SK-N-SH (cell line): ENCODE measurements at regions not wholly inside any gene's neighbourhood (a gene's known extent, or its start where the extent isn't known, plus 50 kb on each side); places are given as distances from the start of the nearest gene placed in this dataset.

ENCODE experiments used
- CTCF ChIA-PET: fragments of 300-600, 350-600 bp; formaldehyde crosslinking; extraction: SDS; loops from one replicate; lab custom pipeline; 2021; lab: Yijun Ruan, JAX
- POLR2A ChIA-PET: fragments of 350-600 bp; sonication (Branson Sonifier 250); formaldehyde crosslinking; extraction: SDS; loops from one replicate; lab custom pipeline; 2020; ENCODE audit warnings: antibody characterized with exemption, inconsistent platforms; lab: Yijun Ruan, JAX
- DNase-seq: peaks from one replicate; pipeline ENCODE4 v3.0.0; 2012
- H2AFZ ChIP-seq: fragments of 200-600 bp; sonication (generic); 2 replicates; pipeline ENCODE4 v1.8.1; 2016; ENCODE audit warnings: antibody characterized with exemption, mild to moderate bottlenecking, low read depth
- H3F3A ChIP-seq: fragments of 200-600 bp; sonication (generic); replicated peaks from 2 replicates; pipeline ENCODE3; 2016; ENCODE audit warnings: antibody characterized with exemption, mild to moderate bottlenecking; ENCODE audit not compliant: insufficient read depth
- H3K27ac ChIP-seq, 2 experiments: fragments of 200-500 bp in 1 of 2; fragments of 200-600 bp in 1 of 2; sonication (Bioruptor generic) in 1 of 2; sonication (generic), shearing (Covaris generic) in 1 of 2; 2 replicates each; pipeline versions ENCODE4 v1.5.1 to v1.6.1; 2014 to 2016; ENCODE audit warnings: low read depth in 2 of 2, inconsistent platforms in 1 of 2, low read length in 1 of 2, mild to moderate bottlenecking in 1 of 2, mixed read lengths in 1 of 2
- H3K27me3 ChIP-seq: fragments of 200-600 bp; sonication (generic), shearing (Covaris generic); 2 replicates; pipeline ENCODE4 v1.6.1; 2016; ENCODE audit warnings: mixed run types; ENCODE audit not compliant: insufficient read depth
- H3K36me3 ChIP-seq, 2 experiments: fragments of 200-500 bp in 1 of 2; fragments of 200-600 bp in 1 of 2; sonication (Bioruptor generic) in 1 of 2; sonication (generic) in 1 of 2; replicated peaks in 1 of 2; 2 replicates each; pipeline versions ENCODE3 to v1.5.1; 2014 to 2016; ENCODE audit warnings: low read length in 1 of 2, mild to moderate bottlenecking in 1 of 2; ENCODE audit not compliant: insufficient read depth in 2 of 2, control insufficient read depth in 1 of 2
- H3K4me1 ChIP-seq, 2 experiments: fragments of 200-500 bp in 1 of 2; fragments of 200-600 bp in 1 of 2; sonication (Bioruptor generic) in 1 of 2; sonication (generic), shearing (Covaris generic) in 1 of 2; 2 replicates each; pipeline versions ENCODE4 v1.5.1 to v1.6.1; 2014 to 2016; ENCODE audit warnings: low read depth in 1 of 2, low read length in 1 of 2, mixed run types in 1 of 2; ENCODE audit not compliant: insufficient read depth in 2 of 2, control insufficient read depth in 1 of 2
- H3K4me2 ChIP-seq: fragments of 200-600 bp; sonication (generic), shearing (Covaris generic); 2 replicates; pipeline ENCODE4 v1.6.1; 2017; ENCODE audit warnings: mixed run types
- H3K4me3 ChIP-seq, 2 experiments: fragments of 200-500 bp in 1 of 2; fragments of 200-600 bp in 1 of 2; sonication (Bioruptor generic) in 1 of 2; sonication (generic), shearing (Covaris generic) in 1 of 2; 2 replicates each; pipeline versions ENCODE4 v1.5.1 to v1.8.1; 2014 to 2016; ENCODE audit warnings: low read depth in 2 of 2, inconsistent platforms in 1 of 2, low read length in 1 of 2, mild to moderate bottlenecking in 1 of 2, mixed read lengths in 1 of 2, moderate library complexity in 1 of 2
- H3K79me2 ChIP-seq: fragments of 200-600 bp; sonication (generic); 2 replicates; pipeline ENCODE4 v1.8.1; 2017; ENCODE audit warnings: mild to moderate bottlenecking; ENCODE audit not compliant: insufficient read depth
- H3K9ac ChIP-seq: fragments of 200-600 bp; sonication (generic); 2 replicates; pipeline ENCODE4 v1.6.1; 2017; ENCODE audit warnings: mixed run types
- H3K9me2 ChIP-seq: fragments of 200-600 bp; sonication (generic); 2 replicates; pipeline ENCODE4 v1.6.1; 2017; ENCODE audit warnings: mixed run types
- H3K9me3 ChIP-seq: fragments of 200-600 bp; sonication (generic); 2 replicates; pipeline ENCODE4 v1.6.1; 2017; ENCODE audit warnings: mixed run types, mild to moderate bottlenecking, moderate library complexity
- H4K20me1 ChIP-seq: fragments of 200-600 bp; sonication (generic); 2 replicates; pipeline ENCODE4 v1.6.1; 2017; ENCODE audit warnings: mild to moderate bottlenecking, mixed run types; ENCODE audit not compliant: insufficient read depth
- CTCF ChIP-seq: fragments of 200-600 bp; sonication (generic); IDR thresholded peaks from 2 replicates; pipeline ENCODE4 v1.6.1; 2017; ENCODE audit warnings: antibody characterized with exemption, mild to moderate bottlenecking, moderate library complexity
- EP300 ChIP-seq, 2 experiments: IDR thresholded peaks; 2 replicates each; pipeline versions ENCODE4 v1.4.0 to v1.6.1; 2012; ENCODE audit warnings: borderline replicate concordance in 1 of 2, low read depth in 1 of 2, low read length in 1 of 2
- EZH2phosphoT487 ChIP-seq: fragments of 200-600 bp; sonication (generic); IDR thresholded peaks from 2 replicates; pipeline ENCODE4 v1.6.1; 2017; ENCODE audit warnings: low read depth, mixed run types, mild to moderate bottlenecking, antibody characterized with exemption, moderate library complexity, borderline replicate concordance
- FOSL2 ChIP-seq: IDR thresholded peaks from 2 replicates; pipeline ENCODE4 v1.4.0; 2012; ENCODE audit warnings: low read depth, mild to moderate bottlenecking, moderate library complexity, borderline replicate concordance
- GATA2 ChIP-seq: sonication (generic); formaldehyde crosslinking; IDR thresholded peaks from 2 replicates; pipeline ENCODE4 v1.5.0; 2020; ENCODE audit warnings: mild to moderate bottlenecking, missing genetic modification reagents
- IRF3 ChIP-seq: fragments of 150-350 bp; IDR thresholded peaks from 2 replicates; pipeline ENCODE4 v1.6.1; 2016; ENCODE audit warnings: mild to moderate bottlenecking, low read depth, low read length
- MAX ChIP-seq: IDR thresholded peaks from 2 replicates; pipeline ENCODE4 v1.4.0; 2012; ENCODE audit warnings: low read depth
- NRF1 ChIP-seq: IDR thresholded peaks from 2 replicates; pipeline ENCODE4 v1.6.1; 2012; ENCODE audit warnings: low read depth, mild to moderate bottlenecking, low read length
- PBX3 ChIP-seq: IDR thresholded peaks from 2 replicates; pipeline ENCODE4; 2012
- POLR2AphosphoS5 ChIP-seq: IDR thresholded peaks from 2 replicates; pipeline ENCODE4 v1.6.1; 2012; ENCODE audit warnings: low read depth, low read length
- RAD21 ChIP-seq: IDR thresholded peaks from 2 replicates; pipeline ENCODE4 v1.6.1; 2012; ENCODE audit warnings: mild to moderate bottlenecking, low read length
- RCOR1 ChIP-seq: fragments of 150-350 bp; IDR thresholded peaks from 2 replicates; pipeline ENCODE4 v1.6.1; 2017; ENCODE audit warnings: antibody characterized with exemption, low read length
- RFX5 ChIP-seq: IDR thresholded peaks from 2 replicates; pipeline ENCODE4 v1.6.1; 2012; ENCODE audit warnings: mild to moderate bottlenecking, improper control_type of control experiment, low read length
- SMC3 ChIP-seq: IDR thresholded peaks from 2 replicates; pipeline ENCODE4 v1.6.1; 2012; ENCODE audit warnings: low read depth, low read length, improper control_type of control experiment
- TAF1 ChIP-seq: IDR thresholded peaks from 2 replicates; pipeline ENCODE4 v1.6.1; 2012; ENCODE audit warnings: low read depth, mild to moderate bottlenecking, low read length, moderate library complexity, borderline replicate concordance
- TCF12 ChIP-seq: IDR thresholded peaks from 2 replicates; pipeline ENCODE4 v1.4.0; 2012
- TEAD4 ChIP-seq: IDR thresholded peaks from 2 replicates; pipeline ENCODE4 v1.4.0; 2012; ENCODE audit warnings: mild to moderate bottlenecking, borderline replicate concordance; ENCODE audit not compliant: insufficient read depth
- ZBTB33 ChIP-seq: IDR thresholded peaks from 2 replicates; pipeline ENCODE4 v1.4.0; 2012; ENCODE audit warnings: low read depth, borderline replicate concordance
- WGBS: methylation state at CpG from one replicate; pipeline ENCODE4 v1.1.6; 2017; ENCODE audit warnings: low lambda C conversion rate; 5-methylcytosine and 5-hydroxymethylcytosine counted together

GRCh38 chr2:179341152-179341866 lies 76.7 kb upstream of the SESTD1 start (continued):
- TF ChIP-seq ZBTB33 = no peak
- no peak for TF ChIP-seq RAD21

GRCh38 chr2:179340678-179341077 lies 76.0 kb upstream of the SESTD1 start:
- Histone ChIP-seq H2AFZ (no peak overlapping the region), H4K20me1 (no peaks in the 10 kb centered on the region), H3K9me2 (no peaks in the 10 kb centered on the region), H3F3A (no peaks in the 10 kb centered on the region), H3K4me2 (no peak overlapping the region), H3K9ac (no peak overlapping the region), H3K4me3 (no peak overlapping the region), H3K27me3 (no peaks in the 10 kb centered on the region), H3K4me1 (peaks cover 5 to 11% of the 10 kb centered on the region in 2 experiments; a peak in 3 of 4 replicates), H3K79me2 (no peaks in the 10 kb centered on the region), H3K36me3 (no peaks in the 10 kb centered on the region), H3K9me3 (no peaks in the 10 kb centered on the region), H3K27ac (no peak overlapping the region)
- ChIA-PET POLR2A (no interaction called here), CTCF (no interaction called here)
- TF ChIP-seq SMC3 (peak; percentile 34; the same call in 1 of the 2 replicates), POLR2AphosphoS5 (no peak), IRF3 (no peak), TCF12 (no peak), TAF1 (no peak), FOSL2 (no peak), RCOR1 (no peak), CTCF (peak; percentile 42), TEAD4 (no peak), GATA2 (no peak), RAD21 (peak; percentile 41), EP300 (IDR thresholded peaks at IDR 0.05; ENCODE audit: borderline replicate concordance in 1 of 2, low read depth in 1 of 2, low read length in 1 of 2) (no peak), PBX3 (no peak), MAX (no peak), EZH2phosphoT487 (no peak), NRF1 (no peak), RFX5 (no peak)
- no peak for DNase-seq
- WGBS = 64% methylated on average over 4 of the region's 4 CpGs
